ENCODE measurements at regions not wholly inside any gene's neighbourhood (a gene's known extent, or its start where the extent isn't known, plus 50 kb on each side); places are given as distances from the start of the nearest gene placed in this dataset.

- no peak for DNase-seq (ENCODE audit: low read depth)
- H3K4me3 ChIP-seq (ENCODE audit: low read length), result no peak overlapping the region
- TF ChIP-seq, protein P1, sequence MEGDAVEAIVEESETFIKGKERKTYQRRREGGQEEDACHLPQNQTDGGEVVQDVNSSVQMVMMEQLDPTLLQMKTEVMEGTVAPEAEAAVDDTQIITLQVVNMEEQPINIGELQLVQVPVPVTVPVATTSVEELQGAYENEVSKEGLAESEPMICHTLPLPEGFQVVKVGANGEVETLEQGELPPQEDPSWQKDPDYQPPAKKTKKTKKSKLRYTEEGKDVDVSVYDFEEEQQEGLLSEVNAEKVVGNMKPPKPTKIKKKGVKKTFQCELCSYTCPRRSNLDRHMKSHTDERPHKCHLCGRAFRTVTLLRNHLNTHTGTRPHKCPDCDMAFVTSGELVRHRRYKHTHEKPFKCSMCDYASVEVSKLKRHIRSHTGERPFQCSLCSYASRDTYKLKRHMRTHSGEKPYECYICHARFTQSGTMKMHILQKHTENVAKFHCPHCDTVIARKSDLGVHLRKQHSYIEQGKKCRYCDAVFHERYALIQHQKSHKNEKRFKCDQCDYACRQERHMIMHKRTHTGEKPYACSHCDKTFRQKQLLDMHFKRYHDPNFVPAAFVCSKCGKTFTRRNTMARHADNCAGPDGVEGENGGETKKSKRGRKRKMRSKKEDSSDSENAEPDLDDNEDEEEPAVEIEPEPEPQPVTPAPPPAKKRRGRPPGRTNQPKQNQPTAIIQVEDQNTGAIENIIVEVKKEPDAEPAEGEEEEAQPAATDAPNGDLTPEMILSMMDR (IDR thresholded peaks at IDR 0.05; ENCODE audit: insufficient read depth, low read depth, low read length, missing control alignments), result no peak
Measured at GRCh38 chr5:167263185-167263584, 1028.3 kb upstream of the WWC1 start.

DNA sequence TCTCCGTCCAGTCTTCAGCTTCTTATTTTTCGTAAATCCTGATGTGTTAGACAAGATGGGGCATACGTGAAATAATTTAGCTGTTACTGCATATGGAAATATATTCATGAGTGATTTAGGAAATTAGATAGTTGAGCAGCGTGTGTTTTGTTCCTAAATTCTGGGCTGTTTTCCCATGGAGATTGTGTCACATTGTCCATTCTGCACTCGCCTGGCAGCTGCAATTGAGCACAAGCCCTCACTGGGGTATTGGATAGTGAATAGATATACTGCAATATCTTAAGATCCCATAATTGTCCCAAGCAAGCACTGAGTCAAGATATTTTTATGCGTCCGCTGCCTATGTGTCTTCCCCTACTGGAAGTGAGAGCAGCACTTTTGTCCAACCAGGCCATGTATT, 1027.1 kb upstream of the WWC1 start:
- no peak overlapping the region for H3K4me3 ChIP-seq (ENCODE audit: low read length)
- TF ChIP-seq, protein P1 (IDR thresholded peaks at IDR 0.05; ENCODE audit: insufficient read depth, low read depth, low read length, missing control alignments), result no peak
- DNase-seq (ENCODE audit: low read depth), result no peak

- TF ChIP-seq, protein P1 (IDR thresholded peaks at IDR 0.05; ENCODE audit: insufficient read depth, low read depth, low read length, missing control alignments), result no peak
- H3K4me3 ChIP-seq (ENCODE audit: low read length), result no peak overlapping the region
- no peak for DNase-seq (ENCODE audit: low read depth)
Measured at GRCh38 chr5:167268337-167268736, 1023.1 kb upstream of the WWC1 start.

DNA sequence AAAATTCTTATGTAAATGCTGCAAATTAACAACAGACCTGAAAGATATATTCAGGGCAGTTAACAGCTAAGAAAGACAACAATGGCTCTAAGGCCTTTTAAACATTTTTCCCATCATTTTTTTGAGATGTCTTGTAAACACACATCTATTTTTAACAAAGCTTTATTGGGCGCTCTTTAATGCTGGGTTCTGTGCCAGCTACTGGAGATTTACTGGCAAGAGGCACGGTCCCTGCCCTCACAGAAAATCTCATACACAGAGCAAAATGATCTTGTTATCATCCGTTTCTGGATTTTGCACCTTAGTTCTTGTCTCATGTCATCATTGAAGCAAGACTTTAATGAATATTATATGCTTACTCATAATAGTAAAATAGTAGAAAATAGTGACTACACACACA, 1022.3 kb upstream of the WWC1 start:
- no peak overlapping the region for H3K4me3 ChIP-seq (ENCODE audit: low read length)
- TF ChIP-seq, protein P1 (IDR thresholded peaks at IDR 0.05; ENCODE audit: insufficient read depth, low read depth, low read length, missing control alignments), result no peak
- DNase-seq (ENCODE audit: low read depth), result no peak

DNA sequence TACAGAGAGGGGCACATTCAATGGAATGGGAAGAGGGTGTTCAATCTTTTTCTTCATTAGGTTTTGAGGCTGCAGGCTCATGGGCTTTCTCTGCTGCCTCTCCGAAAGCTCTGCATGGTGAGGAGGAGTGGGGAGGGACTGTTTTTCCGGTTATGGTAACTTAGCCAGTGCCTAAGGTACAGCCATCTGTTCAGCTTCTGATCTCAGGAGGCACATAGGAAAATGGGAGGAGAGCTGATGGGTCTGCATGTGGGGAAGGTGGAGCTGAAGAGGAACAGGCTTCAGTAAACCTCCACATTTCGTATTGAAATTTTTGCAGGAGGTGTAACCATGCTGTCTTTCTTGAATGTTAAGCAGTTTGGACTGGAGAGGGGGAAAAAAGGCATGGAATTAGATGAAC, 1020.4 kb upstream of the WWC1 start:
- no peak overlapping the region for H3K4me3 ChIP-seq (ENCODE audit: low read length)
- TF ChIP-seq, protein P1 (IDR thresholded peaks at IDR 0.05; ENCODE audit: insufficient read depth, low read depth, low read length, missing control alignments), result no peak

GRCh38 chr5:167271511-167271910, 1019.9 kb upstream of the WWC1 start:
- H3K4me3 ChIP-seq (ENCODE audit: low read length), result no peak overlapping the region
- TF ChIP-seq, protein P1 (IDR thresholded peaks at IDR 0.05; ENCODE audit: insufficient read depth, low read depth, low read length, missing control alignments), result no peak
- DNase-seq (ENCODE audit: low read depth), result no peak

More for the DNA sequence above, 1020.4 kb upstream of the WWC1 start:
- no peak for DNase-seq (ENCODE audit: low read depth)

DNA sequence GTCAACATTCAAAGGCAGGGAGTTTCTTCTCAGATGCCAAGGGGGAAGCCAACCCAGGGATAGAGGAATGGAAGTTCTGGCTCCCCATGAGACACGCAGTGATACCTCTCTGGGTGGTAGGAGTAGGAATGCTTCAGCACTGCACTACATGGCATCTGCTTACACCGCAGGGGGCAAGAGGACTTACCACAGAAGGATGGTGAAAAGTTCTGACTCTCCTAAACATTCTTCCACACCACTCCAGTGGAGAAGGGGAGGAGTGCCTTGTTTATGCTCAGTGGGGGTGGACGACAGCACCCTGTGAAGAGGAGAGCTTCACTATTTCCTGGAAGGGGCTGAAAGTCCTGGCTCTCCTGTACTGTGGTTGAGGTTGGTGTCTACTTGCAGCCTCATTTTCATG, 1011.3 kb upstream of the WWC1 start:
- no peak for DNase-seq (ENCODE audit: low read depth)
- TF ChIP-seq, protein P1 (IDR thresholded peaks at IDR 0.05; ENCODE audit: insufficient read depth, low read depth, low read length, missing control alignments), result no peak

More for the DNA sequence above, 1011.3 kb upstream of the WWC1 start:
- no peak overlapping the region for H3K4me3 ChIP-seq (ENCODE audit: low read length)
